CD4-positive, alpha-beta T cell treated with Interleukin-2 at 100 ng/mL for 4 hours (primary cell): ENCODE measurements at regions not wholly inside any gene's neighbourhood (a gene's known extent, or its start where the extent isn't known, plus 50 kb on each side); places are given as distances from the start of the nearest gene placed in this dataset.
"Not testable (repeated sequence)": the region's sequence is repeated elsewhere in the genome, so short reads cannot be mapped to it uniquely, and the experiment has no call there.

Experiments
- DNase-seq: peaks from one replicate; pipeline ENCODE4 v3.0.0-alpha.2; 2020; ENCODE audit warnings: low spot score

DNA sequence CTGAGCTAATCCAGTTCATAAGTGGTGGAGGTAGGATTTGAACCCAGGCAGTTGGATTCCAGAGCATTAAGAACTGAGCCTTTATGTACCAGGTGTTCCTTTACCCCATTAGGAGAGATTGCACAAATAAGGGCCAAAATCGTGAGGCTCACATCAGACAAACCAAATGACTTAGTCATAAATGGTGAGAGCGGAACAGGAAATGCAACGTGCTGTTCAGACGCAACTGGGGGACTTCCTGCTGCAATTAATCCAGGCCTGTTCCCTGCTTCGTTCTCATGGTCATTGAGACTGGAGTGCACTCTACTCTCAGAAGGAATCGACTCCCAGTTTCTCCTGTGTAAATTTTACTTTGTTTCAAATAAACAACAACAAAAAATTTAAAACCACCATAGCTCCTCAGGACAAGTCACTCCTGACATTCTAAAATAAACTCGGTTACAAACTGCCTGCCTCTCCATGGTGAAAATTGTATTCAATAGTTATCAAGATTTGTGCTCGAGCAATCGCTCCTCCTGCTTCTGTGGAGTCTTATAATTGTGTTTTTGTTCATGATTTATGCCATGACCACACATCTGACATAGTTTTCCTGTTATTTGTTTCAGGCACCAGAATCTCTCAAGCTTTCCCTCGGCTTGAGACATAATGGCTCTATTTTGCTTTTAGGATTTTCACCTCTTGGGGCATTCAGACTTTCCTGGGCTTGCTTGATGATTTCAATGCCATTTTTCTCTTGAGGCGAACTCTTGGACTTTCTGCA, 115.3 kb upstream of the BMPER start:
- no peak for DNase-seq

DNA sequence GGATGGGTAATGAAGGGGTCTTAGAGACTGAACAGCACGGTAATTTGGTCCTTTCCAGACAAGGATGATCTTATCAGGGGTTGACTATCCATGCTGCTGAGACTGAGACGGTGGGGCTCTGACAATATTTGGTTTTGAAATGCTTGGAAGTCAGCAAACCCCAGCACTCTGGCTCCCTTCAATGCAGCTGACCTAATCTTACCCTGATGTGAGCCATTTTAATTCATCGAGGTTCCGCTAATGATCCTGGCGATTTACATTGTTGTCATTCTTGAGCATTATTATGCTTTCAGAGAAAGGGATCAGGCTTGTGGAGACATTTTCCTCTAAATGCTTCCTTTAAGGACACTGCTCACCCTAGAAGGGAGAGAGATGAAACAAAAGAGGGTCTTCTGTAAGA, 114.6 kb upstream of the BMPER start:
- no peak for DNase-seq

DNA sequence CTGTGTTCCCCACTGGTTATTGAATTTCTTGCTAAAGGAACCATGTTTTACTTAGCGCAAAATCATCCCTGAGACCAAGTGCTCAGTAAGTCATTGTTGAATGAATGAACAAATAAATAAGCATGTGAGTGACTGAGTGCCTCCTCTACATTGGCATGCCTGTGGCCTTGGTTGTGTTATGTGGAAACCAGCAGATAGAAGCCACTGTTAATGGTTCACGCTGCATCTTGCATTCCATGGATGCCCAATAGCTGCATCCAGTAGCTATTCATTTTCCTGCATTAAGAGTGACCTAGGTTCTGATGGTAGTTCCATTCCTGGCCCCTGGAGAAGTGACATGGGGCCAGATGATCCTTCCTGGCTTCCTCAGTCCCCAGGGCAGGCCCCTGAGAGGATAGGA, 113.3 kb upstream of the BMPER start:
- DNase-seq = no peak

DNA sequence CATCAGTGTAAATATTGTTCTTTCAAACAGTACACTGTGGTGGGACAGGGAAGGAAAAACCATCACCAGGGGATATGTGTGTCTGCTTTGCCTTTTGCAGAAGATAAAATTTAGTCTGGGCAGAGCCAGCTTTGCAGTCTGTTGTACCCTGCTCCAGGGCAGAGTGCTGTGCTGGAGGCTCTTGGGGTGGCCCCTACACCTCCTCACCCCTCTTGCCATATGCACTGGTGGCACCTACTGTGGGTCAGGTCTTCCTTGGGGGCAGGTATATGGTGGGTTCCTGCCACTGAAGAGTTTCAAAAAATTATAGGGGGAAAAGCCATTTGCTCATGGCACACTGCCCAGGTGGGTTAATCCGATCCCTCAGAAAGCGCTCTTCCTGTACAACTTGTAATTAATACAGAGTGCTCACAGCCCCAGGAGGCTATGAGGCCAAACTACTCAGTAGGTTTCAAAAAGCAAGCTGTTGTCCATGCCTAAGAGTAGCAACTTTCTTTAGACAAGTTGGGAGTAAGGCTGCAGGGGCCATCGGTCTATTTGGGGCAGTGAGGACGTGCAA, 112.7 kb upstream of the BMPER start:
- no peak for DNase-seq

DNA sequence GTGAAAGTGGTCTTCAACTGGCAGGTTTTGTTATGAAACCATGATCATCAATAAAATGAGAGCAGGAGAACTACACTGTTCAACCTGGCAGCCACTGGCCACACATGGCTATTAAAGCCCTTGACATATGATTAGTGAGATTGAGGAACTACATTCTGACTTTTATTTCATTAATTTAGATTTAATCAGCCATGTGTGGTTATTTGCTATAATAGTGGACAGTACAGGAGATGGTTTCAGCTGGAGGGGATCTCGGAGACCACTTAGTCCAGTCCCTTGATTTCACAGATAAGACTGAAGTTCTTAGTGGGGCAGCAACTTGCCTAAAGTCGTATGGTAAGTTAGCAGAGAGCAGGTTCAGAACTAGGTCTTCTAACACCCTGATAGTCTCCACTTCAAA, 111.7 kb upstream of the BMPER start:
- no peak for DNase-seq

DNA sequence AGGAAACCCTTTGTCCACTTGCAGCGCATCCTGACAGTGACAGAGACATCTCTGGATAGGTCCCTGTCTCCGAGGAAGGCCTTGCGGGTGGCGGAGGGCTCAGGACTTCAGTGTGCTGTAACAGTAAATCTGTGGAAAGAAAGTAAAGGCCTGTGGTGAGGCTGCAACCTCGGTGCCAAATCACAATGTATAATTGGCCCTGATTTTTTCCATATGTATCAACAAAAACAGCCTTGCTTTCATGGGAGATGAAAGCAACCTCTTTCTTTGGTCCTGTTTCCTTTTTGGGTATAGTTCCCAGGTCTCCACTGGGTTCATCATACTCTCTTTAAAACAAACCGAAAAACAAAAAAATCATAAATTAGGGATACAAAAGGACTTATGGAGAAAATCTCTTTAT, 110.9 kb upstream of the BMPER start:
- DNase-seq = no peak

DNA sequence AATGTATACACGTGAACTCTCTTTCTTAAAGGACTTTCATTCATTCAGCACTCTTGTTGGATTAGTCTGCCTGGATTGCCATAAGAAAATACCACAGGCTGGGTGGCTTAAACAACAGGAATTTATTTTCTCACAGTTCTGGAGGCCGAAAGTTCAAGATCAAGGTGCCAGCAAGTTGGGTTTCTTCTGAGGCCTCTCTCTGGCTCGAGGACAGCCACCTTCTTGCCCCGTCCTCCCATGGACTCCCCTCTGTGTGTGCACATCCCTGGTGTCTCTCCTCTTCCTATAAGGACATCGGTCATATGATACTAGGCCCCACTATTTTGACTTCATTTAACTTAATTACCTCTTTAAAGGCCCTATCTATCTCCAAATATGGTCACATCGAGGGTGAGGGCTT, 110.4 kb upstream of the BMPER start:
- no peak for DNase-seq

DNA sequence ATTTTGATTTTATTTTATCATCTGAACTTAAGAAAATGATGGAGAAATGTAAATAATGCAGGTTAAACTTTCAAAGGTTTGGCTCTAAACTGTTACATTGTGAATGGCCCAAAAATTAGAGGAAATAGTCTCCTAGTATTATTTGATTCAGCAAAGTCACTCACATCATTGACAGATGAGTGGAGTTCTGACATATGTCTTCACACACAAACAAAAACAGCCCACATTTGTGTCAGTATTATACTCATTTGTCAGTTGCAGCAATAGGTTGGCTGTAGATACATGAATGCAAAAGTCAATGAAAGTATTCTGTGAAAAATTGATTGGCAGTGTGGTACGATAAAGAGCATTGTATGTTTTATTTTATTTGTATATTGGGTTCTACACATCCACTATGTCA, 108.8 kb upstream of the BMPER start:
- no peak for DNase-seq

DNA sequence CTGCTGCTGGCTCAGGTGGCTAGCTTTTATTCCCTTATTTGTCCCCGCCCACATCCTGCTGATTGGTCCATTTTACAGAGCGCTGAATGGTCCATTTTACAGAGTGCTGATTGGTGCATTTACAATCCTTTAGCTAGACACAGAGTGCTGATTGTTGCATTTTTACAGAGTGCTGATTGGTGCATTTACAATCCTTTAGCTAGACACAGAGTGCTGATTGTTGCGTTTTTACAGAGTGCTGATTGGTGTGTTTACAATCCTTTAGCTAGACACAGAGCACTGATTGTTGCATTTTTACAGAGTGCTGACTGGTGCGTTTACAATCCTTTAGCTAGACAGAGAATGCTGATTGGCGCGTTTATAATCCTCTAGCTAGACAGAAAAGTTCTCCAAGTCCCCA, 107.8 kb upstream of the BMPER start:
- DNase-seq = not testable (repeated sequence)

DNA sequence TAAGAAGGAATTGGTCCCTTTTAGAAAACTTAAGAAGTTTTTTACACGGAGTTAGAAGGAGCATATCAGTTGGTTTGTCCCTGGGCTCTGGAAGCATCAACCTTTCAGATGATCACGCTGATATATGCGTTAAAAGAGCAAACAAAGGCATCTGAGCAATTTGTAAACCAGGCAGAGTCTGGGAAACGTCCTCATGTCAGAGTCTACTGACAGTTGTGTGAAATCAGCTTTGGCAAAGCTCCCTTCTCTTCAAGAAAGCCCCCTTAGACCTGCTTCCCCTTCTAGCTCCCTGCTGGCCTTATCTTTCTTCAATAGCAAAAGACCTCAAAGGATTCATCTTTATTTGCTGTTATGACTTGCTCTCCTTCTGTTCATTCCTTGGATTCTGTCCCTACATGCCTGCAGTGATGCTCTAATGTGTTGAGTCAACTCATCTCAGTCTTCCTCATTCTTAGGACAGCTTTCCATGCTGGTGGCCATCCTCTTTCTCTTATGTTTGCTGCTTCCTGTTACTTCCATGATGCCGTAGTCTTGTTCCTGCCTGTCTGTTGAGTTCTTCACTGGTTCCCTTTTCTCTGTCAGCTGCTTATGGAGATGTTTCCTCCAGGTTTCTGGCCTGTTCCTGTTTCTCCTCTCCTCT, 106.5 kb upstream of the BMPER start:
- no peak for DNase-seq

DNA sequence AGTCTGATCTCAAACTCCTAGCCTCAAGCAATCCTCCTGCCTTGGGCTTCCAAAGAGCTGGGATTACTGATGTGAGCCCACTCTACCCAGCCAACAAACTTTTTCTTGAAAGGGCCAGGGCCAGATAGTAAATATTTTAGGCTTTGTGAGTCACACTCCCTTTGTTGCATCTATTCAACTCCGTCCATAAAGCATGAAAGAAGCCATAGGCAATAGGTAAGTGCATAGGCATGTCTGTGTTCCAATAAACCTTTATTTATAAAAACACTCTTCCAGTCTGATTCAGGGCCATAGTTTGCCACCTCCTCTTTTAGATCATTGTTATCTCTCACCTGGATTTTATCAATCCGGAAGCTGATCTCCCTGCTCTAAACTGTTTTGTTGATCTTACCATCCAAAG, 105.6 kb upstream of the BMPER start:
- no peak for DNase-seq

DNA sequence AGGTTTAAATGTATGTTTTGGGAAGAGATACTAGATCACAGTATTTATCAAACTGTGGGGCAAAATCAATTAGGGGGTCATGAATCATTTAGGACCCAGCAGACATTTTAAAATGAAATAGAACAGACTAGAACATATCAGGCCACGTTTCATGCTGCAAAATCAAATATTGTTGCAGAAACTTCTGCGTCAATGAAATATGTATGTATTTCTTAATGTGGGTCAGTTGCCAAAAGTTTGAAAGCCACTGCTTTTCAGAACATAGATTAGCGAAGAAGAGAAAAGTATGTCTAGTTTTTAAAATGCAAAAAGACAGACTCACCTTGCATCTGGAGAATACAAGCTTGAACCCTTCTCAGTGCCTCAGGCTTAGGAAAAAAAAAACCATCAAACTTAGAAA, 102.7 kb upstream of the BMPER start:
- DNase-seq = no peak

DNA sequence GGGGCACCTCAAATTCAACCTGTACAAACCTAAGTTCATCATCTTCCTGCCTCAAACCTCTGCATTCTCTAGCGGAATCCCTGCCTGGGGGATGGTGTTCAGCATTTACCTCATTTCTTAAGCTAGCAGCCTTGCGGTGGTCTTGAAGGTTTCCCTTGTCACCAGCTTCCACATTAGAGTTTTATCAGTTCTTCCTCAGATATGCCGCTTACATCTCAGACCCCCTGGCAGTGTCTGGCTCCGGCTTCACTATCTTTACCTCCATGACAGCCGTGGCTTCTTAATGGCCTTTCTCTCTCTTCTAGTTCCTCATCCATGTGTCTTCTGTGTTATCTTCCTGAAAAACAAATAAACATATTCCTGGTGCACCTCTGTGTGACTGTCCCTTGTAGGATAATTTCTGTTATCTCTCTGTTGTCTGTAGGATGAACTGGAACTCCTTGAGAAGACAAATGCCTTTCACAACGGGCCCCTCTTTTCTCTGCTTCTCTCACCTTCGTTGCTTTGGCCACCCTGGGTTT, 101.1 kb upstream of the BMPER start:
- DNase-seq = no peak

DNA sequence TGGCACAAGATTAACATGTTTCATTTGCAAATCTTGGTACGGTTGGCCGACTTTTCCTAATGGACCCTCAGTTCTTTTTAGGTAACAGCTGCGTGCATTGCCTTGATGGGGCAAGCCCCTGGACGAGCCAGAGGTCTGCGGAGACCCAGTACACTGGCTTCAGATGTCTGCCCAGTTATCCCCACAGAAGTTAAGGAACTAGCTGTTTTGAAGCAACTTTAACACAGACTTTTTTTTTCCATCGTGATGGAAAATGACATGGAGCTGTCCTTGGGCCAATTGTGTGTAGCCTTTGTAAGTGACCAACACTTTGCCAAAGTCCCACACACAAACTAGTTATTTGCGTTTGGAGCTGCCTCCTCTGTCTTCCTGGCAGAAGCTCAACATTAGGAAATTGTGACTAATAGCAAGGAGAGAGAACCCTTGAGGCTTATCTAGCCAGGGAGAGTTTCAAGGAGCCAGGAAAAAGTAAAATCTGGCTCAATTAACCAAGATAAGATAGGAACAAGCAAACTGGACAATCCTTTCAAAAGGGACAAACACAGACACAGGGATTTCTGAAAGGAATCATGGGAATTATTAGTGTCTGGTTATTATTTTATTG, 99.6 kb upstream of the BMPER start:
- no peak for DNase-seq

DNA sequence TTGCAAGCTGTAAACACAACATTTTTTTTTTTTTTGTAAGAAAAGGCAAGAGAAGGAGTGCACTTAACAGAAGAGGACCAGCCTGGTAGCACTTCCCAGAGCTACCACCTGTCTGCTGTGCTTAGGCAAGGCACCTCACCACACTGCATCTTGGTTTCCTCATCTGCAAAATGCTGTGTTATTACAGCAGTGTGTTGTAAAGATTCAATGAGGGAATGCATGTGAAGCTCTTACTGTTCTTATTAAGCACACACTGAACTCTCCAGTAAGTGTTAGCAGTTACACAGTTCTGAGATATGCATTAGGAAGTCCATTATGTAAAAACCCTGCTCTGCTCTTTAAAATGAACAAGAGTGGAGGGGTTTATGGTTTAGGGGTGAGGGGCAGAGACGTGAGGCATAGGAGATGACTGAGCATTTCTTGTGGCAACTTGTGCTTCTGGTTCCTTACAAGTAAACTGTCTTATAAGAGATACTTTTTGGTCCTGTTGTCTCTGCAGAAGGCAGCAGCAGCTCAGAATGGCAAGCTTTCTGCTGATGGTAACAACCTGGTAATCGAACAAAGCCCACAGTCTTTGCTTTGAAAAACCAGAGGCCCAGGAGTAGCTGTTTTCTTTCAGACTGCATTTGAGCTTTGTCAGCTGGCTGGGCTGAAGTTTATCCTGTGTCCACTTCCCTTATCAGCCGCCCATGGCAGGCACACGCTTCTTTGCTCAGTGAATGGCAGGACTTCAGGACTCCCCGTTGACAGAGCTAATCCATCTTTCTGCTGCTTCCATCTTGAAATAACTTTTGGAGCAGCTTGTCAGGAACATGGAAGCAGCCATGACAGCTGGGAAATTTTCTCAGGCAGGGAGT, 98.8 kb upstream of the BMPER start:
- no peak for DNase-seq

DNA sequence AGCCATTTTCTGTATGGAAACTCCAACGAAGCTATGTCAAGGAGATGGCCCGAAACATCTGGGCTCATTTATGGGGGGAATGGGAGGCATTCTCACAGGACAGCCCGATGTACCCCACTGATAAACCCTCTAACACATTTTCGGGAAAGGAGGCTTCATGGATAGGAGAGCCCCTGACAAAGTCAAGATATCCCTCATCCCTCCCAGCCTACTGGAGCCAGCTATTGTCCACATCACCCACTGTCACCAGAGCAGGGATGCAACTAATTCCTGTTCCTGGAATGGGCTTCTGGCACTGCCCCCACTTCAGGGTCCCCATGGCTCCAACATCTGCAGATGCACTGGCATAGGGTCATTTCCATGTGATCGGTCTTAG, 98.2 kb upstream of the BMPER start:
- no peak for DNase-seq

DNA sequence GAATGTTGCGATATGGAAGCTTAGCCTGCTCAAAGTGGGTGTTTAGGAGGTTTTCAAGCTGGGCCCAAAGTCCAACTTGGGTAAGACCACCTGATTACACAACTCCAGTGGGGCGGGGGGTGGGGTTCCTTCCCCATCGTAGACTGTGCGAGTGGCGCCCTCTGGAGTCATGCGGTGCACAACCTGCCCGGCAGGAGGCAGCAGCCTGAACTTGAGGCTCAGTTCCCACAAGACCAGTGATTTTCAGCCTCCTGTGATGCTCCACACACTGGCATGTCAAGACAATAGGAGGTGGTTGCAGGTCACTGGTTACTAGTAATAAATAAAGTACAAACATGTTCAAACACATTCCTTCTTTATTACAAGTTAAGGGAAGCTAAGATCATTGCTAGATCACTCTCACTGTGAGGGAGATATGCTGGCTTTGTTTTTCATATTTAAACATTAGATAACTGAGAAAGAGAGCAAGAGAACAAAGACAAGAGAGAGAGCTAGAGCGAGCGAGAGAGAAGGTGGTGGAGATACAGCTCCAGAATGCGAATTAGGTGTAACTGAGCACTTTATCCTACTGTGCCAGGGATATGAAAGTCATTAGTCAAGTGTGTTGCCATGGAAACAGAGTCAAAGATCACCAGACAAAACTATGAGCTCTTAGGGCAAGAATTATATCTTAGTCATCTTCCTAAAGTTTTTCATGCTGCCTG, 97.4 kb upstream of the BMPER start:
- DNase-seq = no peak

DNA sequence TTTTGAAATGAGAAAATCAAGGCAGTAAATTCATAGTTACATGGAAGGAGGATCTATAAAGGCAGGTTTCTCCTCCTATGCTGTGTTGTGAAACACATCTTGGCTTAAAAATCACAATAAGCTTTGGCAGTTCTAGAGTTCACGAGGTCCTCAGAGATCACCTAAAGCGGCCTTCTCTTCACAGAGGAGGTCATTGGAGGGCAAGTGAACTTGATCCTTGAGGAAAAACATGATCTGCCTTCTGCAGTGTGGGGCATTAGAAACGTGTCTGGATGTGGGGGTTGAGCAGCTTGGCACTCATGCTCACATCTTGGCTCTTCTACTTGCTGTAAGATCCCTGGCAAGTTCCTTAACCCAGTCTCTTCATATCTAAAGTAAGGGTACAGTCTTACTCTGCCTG, 96.1 kb upstream of the BMPER start:
- no peak for DNase-seq

DNA sequence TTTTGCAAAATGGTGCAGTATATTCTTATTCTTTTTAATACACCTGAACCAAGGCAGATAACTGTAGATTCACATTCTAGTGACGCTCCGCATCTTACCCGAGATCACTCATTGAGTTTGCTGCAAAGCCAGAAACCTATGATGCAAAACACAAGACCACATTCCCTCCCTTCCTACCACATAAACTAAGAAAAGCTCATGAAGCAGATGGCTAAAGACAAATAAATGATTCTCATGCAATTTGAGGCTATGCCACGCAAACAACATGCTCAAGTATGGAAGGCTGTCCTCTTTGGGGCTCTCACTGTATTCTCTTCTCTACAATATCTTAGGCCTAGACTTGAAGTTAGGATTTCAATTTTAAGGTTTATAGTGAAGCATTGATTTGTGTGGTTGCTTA, 95.0 kb upstream of the BMPER start:
- DNase-seq = no peak

DNA sequence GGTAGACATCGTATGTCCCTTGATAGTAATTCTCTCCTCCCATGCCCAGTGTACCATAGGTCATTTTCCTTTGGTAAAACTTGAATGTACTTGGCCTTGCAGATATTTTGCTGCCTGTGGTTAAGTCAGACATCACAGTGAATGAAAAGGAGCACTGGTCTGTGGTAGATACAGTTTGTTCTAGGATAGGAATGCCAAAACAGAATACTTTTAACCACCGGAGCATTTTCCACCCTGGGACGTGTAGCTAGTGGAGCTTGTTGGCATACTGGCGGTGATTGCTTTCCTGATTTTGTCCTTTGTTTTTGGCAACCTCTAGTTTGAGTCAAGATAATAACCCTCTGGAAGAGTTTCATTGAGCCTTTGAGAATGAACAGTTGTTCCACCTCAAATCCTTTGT, 92.0 kb upstream of the BMPER start:
- DNase-seq = no peak

DNA sequence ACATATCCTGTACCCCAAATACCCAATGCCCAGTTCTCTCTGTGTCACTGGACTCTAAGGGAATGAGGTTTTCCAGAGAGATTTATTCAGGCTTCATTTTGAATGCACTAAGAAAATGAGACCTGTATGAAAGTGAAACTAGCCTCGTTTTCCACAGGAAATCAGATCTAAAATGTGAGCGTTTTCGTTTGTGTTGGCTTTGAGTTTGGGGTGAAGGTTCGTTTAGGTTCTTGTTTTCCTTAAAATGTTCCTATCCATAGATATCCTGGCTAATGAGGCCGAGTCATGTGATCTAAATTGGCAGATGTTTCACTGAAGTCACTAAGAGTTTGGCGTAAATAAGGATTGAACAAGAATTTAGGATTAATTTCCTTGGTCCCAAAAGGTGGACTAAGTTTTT, 90.9 kb upstream of the BMPER start:
- DNase-seq = no peak

DNA sequence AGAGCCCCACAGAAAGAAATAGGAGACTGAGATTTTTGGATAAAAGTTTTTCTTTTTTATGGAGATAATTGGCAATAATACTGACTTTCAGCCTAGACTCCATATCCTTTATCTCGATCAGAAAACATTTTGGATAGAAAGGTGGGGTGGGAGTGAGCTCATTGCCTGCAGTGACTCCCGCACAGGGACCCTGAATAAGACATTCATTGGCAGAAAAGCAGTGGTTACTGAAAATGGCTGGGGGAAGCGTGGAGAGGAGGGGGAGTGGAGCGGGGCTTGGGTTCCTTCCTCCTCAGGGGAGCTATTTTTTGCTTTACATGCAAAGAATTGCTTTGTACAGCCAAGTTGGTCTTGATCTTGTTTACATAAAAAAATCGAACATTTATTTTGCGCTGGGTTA, 90.4 kb upstream of the BMPER start:
- DNase-seq = no peak
